GM21381 (cell line): ENCODE measurements at regions not wholly inside any gene's neighbourhood (a gene's known extent, or its start where the extent isn't known, plus 50 kb on each side); places are given as distances from the start of the nearest gene placed in this dataset.

ENCODE experiments used
- ATAC-seq: cut with Tn5 transposase; IDR thresholded peaks from one replicate; pipeline ENCODE4 v1.9.1; 2021; ENCODE audit warnings: mild to moderate bottlenecking, moderate library complexity; ENCODE audit not compliant: unreplicated experiment

DNA sequence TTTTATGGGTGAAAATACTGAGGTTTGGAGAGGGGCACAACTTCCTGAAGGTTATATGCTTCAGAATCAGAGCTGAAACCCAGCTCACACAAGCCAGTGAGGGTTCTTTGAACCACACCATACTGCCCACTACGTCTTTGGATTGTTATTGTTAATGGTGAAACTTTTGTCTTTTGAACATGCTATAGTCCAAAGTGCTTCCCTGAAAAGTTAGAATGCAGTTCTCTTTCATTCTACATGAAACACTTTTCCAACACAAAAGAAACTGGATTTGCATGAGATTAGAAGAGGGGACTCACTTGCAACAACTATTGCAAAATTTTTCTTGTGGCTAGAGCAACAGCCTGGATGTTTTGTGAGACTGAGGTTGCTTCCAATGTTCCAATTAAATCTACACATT lies 473.6 kb downstream of the SOX2 start:
- ATAC-seq, result no peak

DNA sequence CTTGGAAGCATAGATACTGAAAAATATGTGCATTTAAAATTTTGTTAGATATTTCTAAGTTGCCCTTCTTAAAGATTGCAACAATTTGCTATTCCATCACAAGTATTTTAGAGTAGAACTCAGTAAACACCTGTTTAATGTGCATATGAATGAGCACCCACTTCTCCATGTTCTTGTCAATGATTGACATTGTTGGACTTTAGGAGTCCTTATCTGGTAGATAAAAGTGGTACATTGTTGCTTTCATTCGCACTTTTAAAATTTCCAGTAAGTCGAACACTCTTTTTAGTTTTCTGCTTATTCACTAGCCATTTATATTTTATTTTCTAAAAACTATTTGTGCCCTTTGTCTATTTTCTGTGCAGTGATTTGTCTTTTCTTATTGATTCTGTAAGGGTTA lies 478.3 kb downstream of the SOX2 start:
- no peak for ATAC-seq

DNA sequence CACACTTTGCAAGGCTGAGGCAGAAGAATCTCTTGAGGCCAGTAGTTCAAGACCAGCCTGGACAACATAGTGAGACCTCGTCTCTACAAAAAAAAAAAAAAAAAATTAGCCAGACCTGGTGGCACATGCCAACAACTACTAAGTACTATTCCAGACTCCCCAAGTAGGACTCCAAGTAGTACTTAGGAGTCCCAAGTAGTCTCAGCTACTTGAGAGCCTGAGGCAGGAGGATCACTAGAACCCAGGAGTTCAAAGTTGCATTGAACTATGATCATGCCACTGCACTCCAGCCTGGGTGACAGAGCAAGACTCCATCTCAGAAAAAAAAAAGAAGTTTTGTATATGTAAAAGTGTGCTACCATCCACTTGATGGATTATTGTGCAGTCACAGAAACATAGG lies 486.6 kb downstream of the SOX2 start:
- ATAC-seq, result no peak

GRCh38 chr3:182201456-182202168 lies 489.9 kb downstream of the SOX2 start:
- ATAC-seq, result no peak

- ATAC-seq, result no peak
These were observed 500.9 kb downstream of the SOX2 start for GRCh38 chr3:182212479-182213076.

GRCh38 chr3:182214416-182214815 lies 502.7 kb downstream of the SOX2 start:
- ATAC-seq, result no peak

GRCh38 chr3:182215881-182216280 lies 504.2 kb downstream of the SOX2 start:
- no peak for ATAC-seq

DNA sequence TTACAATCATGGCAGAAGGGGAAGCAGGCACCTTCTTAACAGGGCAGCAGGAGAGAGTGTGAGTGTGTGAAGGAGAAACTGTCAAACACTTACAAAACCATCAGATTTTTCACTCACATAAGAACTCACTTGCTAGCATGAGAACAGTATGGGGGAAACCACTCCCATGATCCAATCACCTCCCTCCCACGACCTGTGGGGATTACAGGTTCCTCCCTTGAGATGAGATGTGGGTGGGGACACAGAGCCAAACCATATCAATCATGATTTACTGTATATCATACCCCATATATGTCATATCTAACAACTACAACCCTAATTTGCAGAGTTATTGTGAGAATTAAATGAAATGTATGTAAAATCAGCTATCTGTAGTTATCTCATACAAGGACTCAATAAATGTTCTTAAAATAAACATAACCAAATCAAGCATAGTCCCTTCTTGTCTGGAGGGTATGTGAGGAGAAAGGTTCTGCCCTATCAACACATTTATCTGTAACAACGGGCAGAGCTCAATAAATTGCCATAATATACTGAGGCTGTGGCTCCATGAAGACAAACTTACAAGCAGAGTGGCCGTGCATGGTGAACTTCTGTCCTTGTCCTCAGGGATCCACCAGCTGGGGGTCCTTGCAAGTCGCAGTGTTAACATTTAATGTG lies 504.7 kb downstream of the SOX2 start:
- no peak for ATAC-seq

DNA sequence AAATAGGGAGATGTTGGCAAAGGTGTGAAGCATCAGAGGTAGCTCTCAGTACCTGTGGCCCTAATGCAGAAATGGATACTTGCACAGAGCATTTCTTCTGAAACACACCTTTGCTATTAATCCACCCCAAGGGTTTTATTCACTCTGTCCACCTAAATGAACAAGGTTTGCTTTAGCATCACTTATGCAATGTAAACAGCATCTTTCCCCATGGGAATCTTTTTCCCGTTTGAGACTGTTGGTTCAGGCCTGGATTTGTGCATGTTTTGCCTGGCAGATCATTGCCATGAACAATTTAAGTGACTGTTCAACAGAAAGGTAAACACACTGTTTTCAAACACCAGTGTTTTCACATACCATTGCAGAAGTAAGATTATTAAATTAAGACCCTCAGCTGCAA lies 508.3 kb downstream of the SOX2 start:
- ATAC-seq, result no peak

- ATAC-seq, result no peak
These were observed 508.7 kb downstream of the SOX2 start for GRCh38 chr3:182220471-182220870.

- no peak for ATAC-seq
These were observed 515.3 kb downstream of the SOX2 start for GRCh38 chr3:182226995-182227394.

DNA sequence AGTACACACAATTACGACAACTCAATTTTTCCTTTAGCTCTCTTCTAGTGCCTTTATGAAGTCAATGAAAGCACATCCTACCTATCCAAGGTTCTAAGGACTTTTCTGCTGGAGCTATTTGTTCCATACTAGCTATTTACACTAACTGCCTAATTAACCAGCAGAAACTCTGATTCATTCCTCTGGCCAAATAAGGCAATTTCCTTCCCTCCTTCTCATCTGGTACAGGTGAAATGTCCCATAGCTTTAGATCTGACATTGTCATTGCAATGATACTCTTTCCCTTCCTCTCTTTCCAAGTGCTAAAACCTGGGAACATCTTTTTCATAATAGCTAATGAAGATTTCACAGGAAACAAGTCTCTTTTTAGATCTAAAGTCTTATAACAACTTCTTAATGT lies 521.7 kb downstream of the SOX2 start:
- ATAC-seq, result no peak

DNA sequence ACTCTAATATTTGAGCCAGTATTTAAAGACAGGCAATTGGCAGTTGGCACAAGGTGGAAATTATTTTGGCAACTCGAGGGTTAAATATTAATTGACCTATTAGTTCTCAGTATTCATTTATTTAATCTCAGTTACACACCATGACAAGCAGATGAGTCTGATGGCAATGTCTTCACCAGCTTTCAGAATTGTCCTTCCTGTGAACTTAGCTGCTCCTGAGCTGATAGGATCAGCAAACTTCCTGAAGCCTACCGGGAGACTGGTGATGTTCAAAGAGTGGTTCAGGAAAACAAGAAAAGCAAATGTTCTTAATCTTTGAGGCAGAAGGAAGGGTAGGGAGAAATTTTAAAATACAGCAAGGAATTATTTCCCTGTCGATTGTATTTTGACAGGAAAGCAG lies 522.2 kb downstream of the SOX2 start:
- ATAC-seq, result no peak

DNA sequence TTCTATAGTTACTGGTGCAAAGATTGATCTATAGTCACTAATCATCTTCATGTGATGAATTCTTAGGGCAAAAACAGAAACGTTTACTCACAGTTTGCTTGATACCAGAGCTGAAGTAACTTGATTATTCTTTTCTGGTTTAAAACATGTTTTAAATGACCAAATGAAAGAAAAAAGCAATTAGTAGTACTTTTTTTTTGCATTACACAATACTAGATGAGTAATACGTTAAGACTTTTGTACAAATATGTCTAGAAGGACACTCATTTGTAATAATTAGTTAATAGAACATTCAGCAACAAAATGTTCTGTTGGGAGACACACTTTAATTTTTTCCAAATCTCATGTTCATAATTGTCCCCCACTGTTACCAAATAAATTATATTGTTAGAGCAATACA lies 523.2 kb downstream of the SOX2 start:
- ATAC-seq, result no peak

DNA sequence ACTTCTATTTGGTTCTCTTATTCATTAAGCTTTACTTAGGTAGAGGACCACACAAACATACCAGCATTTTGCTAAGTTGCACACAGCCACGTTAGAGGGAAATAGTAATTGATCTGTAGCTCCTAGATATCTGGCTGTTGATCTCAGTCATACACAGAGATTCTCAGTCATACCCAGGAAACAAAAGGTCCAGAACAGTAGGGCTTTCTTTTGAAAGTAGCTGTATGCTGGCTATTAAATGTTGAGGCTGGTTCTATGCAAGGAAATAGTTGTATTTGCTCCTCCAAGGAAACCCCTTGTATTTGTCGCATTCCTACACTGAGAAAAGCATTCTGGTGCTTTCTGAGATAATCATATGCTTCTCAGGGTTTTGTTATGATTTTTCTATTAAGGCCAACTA lies 523.8 kb downstream of the SOX2 start:
- no peak for ATAC-seq

- no peak for ATAC-seq
These were observed 526.4 kb downstream of the SOX2 start for GRCh38 chr3:182238126-182238525.

GRCh38 chr3:182239316-182239715 lies 527.6 kb downstream of the SOX2 start:
- ATAC-seq, result no peak

GRCh38 chr3:182240474-182240873 lies 528.7 kb downstream of the SOX2 start:
- ATAC-seq, result no peak

- ATAC-seq, result no peak
These were observed 529.6 kb downstream of the SOX2 start for GRCh38 chr3:182241196-182241765.

DNA sequence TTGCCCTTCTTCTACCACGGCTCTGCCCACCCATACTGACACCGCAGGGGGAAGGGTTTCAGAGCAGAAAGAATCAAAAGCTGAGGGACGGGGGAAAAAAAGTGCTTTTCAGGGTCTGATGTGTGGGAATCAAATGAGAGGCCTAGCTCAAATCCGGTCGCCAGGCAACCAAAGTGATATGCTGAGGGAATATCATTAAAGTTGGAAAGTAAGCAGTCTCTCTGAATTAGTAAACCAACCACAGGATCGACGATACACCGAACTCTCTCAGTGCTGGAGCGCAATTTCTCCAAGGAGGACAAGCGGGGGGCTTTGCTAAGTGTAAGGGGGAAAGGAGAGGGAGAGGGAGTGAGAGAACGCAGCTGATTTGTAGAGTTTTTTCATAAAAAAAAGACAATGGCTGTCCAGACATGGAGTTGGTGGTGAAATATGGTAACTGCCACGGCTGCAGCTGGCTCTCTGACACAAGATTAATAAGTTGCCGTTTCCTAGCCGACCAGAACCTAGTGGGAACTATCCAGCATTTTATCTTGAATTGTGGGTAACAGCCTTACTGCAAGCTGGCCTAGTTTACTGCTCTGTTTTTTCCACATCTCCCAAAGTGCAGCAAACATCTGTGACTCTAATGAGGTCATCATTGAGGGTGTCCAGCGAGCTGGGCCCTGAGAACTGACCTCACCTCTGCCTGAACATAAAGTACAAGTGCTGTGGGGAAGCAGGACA lies 530.2 kb downstream of the SOX2 start:
- no peak for ATAC-seq

DNA sequence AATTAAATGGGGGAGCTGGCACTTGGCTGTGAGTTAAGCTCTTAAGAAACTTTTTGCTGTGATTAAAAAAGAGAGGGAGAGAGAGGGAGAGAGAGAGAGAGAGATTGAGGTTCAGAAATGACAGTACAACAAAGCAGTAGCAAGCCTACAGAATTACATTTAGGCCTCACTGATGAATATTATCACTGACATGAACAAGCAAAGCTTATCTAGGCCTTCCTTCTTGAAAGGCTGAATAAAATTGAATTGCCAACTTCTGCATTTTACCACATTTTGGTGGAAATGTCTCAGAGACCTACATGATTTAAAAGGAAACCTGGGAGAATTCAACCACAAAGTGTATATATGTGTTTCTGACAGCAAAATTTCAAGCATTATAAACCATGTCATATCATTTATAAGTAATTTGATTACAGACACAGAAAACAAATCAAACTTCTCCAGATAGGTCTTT lies 530.8 kb downstream of the SOX2 start:
- ATAC-seq, result no peak
